ENCODE measurements at regions not wholly inside any gene's neighbourhood (a gene's known extent, or its start where the extent isn't known, plus 50 kb on each side); places are given as distances from the start of the nearest gene placed in this dataset.

GRCh38 chr12:92061061-92061460 is 84.6 kb downstream of the BTG1 start:
- TF ChIP-seq CTCF (IDR thresholded peaks at IDR 0.05) = no peak
- no peak for TF ChIP-seq POLR2A (IDR thresholded peaks at IDR 0.05)

Measured in heart left ventricle (tissue), 13 donors.